Hepatocyte (in vitro differentiated cells): ENCODE measurements at regions not wholly inside any gene's neighbourhood (a gene's known extent, or its start where the extent isn't known, plus 50 kb on each side); places are given as distances from the start of the nearest gene placed in this dataset.

Experiments
- EZH2 ChIP-seq: fragments of 200-600 bp; sonication (generic); IDR thresholded peaks from 2 replicates; pipeline ENCODE4 v1.6.1; 2016; ENCODE audit warnings: antibody characterized with exemption, mild to moderate bottlenecking, borderline replicate concordance
- EZH2phosphoT487 ChIP-seq: fragments of 200-600 bp; sonication (generic); IDR thresholded peaks from one replicate; pipeline ENCODE4 v1.6.1; 2018; ENCODE audit warnings: antibody characterized with exemption, mild to moderate bottlenecking, low read depth, moderate library complexity; ENCODE audit not compliant: unreplicated experiment, severe bottlenecking
- TF ChIP-seq, protein P1 (sequence below): fragments of 200-600 bp; sonication (generic); IDR thresholded peaks from 2 replicates; pipeline ENCODE4 v1.5.1; 2016; ENCODE audit warnings: antibody characterized with exemption, mild to moderate bottlenecking; ENCODE audit not compliant: poor library complexity

DNA sequence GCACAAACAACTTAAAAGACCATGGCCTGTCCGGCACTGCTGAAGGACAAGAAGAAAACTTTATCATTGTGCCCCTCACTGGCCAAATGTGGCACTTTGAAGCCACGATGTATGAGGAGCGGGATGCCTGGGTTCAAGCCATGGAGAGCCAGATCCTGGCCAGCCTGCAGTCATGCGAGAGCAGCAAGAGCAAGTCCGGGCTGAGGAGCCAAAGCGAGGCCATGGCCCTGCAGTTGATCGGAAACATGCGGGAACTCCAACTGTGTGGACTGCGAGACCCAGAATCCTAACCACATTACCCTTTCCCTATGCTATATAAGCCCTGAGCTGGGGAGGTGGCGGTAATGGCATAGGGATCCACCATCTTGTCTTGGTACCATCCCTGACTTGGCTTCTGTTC, 497.9 kb downstream of the ANXA1 start:
- TF ChIP-seq, protein P1, sequence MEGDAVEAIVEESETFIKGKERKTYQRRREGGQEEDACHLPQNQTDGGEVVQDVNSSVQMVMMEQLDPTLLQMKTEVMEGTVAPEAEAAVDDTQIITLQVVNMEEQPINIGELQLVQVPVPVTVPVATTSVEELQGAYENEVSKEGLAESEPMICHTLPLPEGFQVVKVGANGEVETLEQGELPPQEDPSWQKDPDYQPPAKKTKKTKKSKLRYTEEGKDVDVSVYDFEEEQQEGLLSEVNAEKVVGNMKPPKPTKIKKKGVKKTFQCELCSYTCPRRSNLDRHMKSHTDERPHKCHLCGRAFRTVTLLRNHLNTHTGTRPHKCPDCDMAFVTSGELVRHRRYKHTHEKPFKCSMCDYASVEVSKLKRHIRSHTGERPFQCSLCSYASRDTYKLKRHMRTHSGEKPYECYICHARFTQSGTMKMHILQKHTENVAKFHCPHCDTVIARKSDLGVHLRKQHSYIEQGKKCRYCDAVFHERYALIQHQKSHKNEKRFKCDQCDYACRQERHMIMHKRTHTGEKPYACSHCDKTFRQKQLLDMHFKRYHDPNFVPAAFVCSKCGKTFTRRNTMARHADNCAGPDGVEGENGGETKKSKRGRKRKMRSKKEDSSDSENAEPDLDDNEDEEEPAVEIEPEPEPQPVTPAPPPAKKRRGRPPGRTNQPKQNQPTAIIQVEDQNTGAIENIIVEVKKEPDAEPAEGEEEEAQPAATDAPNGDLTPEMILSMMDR = no peak
- TF ChIP-seq EZH2 = no peak
- no peak for TF ChIP-seq EZH2phosphoT487
